SK-N-SH (cell line): ENCODE measurements at regions not wholly inside any gene's neighbourhood (a gene's known extent, or its start where the extent isn't known, plus 50 kb on each side); places are given as distances from the start of the nearest gene placed in this dataset.

Experiments used
- CTCF ChIA-PET: fragments of 300-600, 350-600 bp; formaldehyde crosslinking; extraction: SDS; loops from one replicate; lab custom pipeline; 2021; lab: Yijun Ruan, JAX
- POLR2A ChIA-PET: fragments of 350-600 bp; sonication (Branson Sonifier 250); formaldehyde crosslinking; extraction: SDS; loops from one replicate; lab custom pipeline; 2020; ENCODE audit warnings: antibody characterized with exemption, inconsistent platforms; lab: Yijun Ruan, JAX
- DNase-seq: peaks from one replicate; pipeline ENCODE4 v3.0.0; 2012
- H2AFZ ChIP-seq: fragments of 200-600 bp; sonication (generic); 2 replicates; pipeline ENCODE4 v1.8.1; 2016; ENCODE audit warnings: antibody characterized with exemption, mild to moderate bottlenecking, low read depth
- H3F3A ChIP-seq: fragments of 200-600 bp; sonication (generic); replicated peaks from 2 replicates; pipeline ENCODE3; 2016; ENCODE audit warnings: antibody characterized with exemption, mild to moderate bottlenecking; ENCODE audit not compliant: insufficient read depth
- H3K27ac ChIP-seq, 2 experiments: fragments of 200-500 bp in 1 of 2; fragments of 200-600 bp in 1 of 2; sonication (Bioruptor generic) in 1 of 2; sonication (generic), shearing (Covaris generic) in 1 of 2; 2 replicates each; pipeline versions ENCODE4 v1.5.1 to v1.6.1; 2014 to 2016; ENCODE audit warnings: low read depth in 2 of 2, inconsistent platforms in 1 of 2, low read length in 1 of 2, mild to moderate bottlenecking in 1 of 2, mixed read lengths in 1 of 2
- H3K27me3 ChIP-seq: fragments of 200-600 bp; sonication (generic), shearing (Covaris generic); 2 replicates; pipeline ENCODE4 v1.6.1; 2016; ENCODE audit warnings: mixed run types; ENCODE audit not compliant: insufficient read depth
- H3K36me3 ChIP-seq, 2 experiments: fragments of 200-500 bp in 1 of 2; fragments of 200-600 bp in 1 of 2; sonication (Bioruptor generic) in 1 of 2; sonication (generic) in 1 of 2; replicated peaks in 1 of 2; 2 replicates each; pipeline versions ENCODE3 to v1.5.1; 2014 to 2016; ENCODE audit warnings: low read length in 1 of 2, mild to moderate bottlenecking in 1 of 2; ENCODE audit not compliant: insufficient read depth in 2 of 2, control insufficient read depth in 1 of 2
- H3K4me1 ChIP-seq, 2 experiments: fragments of 200-500 bp in 1 of 2; fragments of 200-600 bp in 1 of 2; sonication (Bioruptor generic) in 1 of 2; sonication (generic), shearing (Covaris generic) in 1 of 2; 2 replicates each; pipeline versions ENCODE4 v1.5.1 to v1.6.1; 2014 to 2016; ENCODE audit warnings: low read depth in 1 of 2, low read length in 1 of 2, mixed run types in 1 of 2; ENCODE audit not compliant: insufficient read depth in 2 of 2, control insufficient read depth in 1 of 2
- H3K4me2 ChIP-seq: fragments of 200-600 bp; sonication (generic), shearing (Covaris generic); 2 replicates; pipeline ENCODE4 v1.6.1; 2017; ENCODE audit warnings: mixed run types
- H3K4me3 ChIP-seq, 2 experiments: fragments of 200-500 bp in 1 of 2; fragments of 200-600 bp in 1 of 2; sonication (Bioruptor generic) in 1 of 2; sonication (generic), shearing (Covaris generic) in 1 of 2; 2 replicates each; pipeline versions ENCODE4 v1.5.1 to v1.8.1; 2014 to 2016; ENCODE audit warnings: low read depth in 2 of 2, inconsistent platforms in 1 of 2, low read length in 1 of 2, mild to moderate bottlenecking in 1 of 2, mixed read lengths in 1 of 2, moderate library complexity in 1 of 2
- H3K79me2 ChIP-seq: fragments of 200-600 bp; sonication (generic); 2 replicates; pipeline ENCODE4 v1.8.1; 2017; ENCODE audit warnings: mild to moderate bottlenecking; ENCODE audit not compliant: insufficient read depth
- H3K9ac ChIP-seq: fragments of 200-600 bp; sonication (generic); 2 replicates; pipeline ENCODE4 v1.6.1; 2017; ENCODE audit warnings: mixed run types
- H3K9me2 ChIP-seq: fragments of 200-600 bp; sonication (generic); 2 replicates; pipeline ENCODE4 v1.6.1; 2017; ENCODE audit warnings: mixed run types
- H3K9me3 ChIP-seq: fragments of 200-600 bp; sonication (generic); 2 replicates; pipeline ENCODE4 v1.6.1; 2017; ENCODE audit warnings: mixed run types, mild to moderate bottlenecking, moderate library complexity
- H4K20me1 ChIP-seq: fragments of 200-600 bp; sonication (generic); 2 replicates; pipeline ENCODE4 v1.6.1; 2017; ENCODE audit warnings: mild to moderate bottlenecking, mixed run types; ENCODE audit not compliant: insufficient read depth
- CHD2 ChIP-seq: fragments of 150-350 bp; IDR thresholded peaks from 2 replicates; pipeline ENCODE4 v1.6.1; 2018; ENCODE audit warnings: low read length; ENCODE audit not compliant: partially characterized antibody
- FOSL2 ChIP-seq: IDR thresholded peaks from 2 replicates; pipeline ENCODE4 v1.4.0; 2012; ENCODE audit warnings: low read depth, mild to moderate bottlenecking, moderate library complexity, borderline replicate concordance
- FOXM1 ChIP-seq: IDR thresholded peaks from 2 replicates; pipeline ENCODE4 v1.4.0; 2012; ENCODE audit warnings: low read depth, mild to moderate bottlenecking
- GABPA ChIP-seq: IDR thresholded peaks from 2 replicates; pipeline ENCODE4 v1.4.0; 2012; ENCODE audit warnings: low read depth, mild to moderate bottlenecking
- GATA2 ChIP-seq: sonication (generic); formaldehyde crosslinking; IDR thresholded peaks from 2 replicates; pipeline ENCODE4 v1.5.0; 2020; ENCODE audit warnings: mild to moderate bottlenecking, missing genetic modification reagents
- JUND ChIP-seq: IDR thresholded peaks from 2 replicates; pipeline ENCODE4 v1.4.0; 2012
- MAX ChIP-seq: IDR thresholded peaks from 2 replicates; pipeline ENCODE4 v1.4.0; 2012; ENCODE audit warnings: low read depth
- MEF2A ChIP-seq: IDR thresholded peaks from 2 replicates; pipeline ENCODE4 v1.4.0; 2012; ENCODE audit warnings: low read depth, borderline replicate concordance
- MXI1 ChIP-seq: IDR thresholded peaks from 2 replicates; pipeline ENCODE4 v1.6.1; 2012; ENCODE audit warnings: mild to moderate bottlenecking, low read depth, low read length, improper control_type of control experiment
- NFIC ChIP-seq: IDR thresholded peaks from 2 replicates; pipeline ENCODE4 v1.4.0; 2012; ENCODE audit warnings: borderline replicate concordance
- PBX3 ChIP-seq: IDR thresholded peaks from 2 replicates; pipeline ENCODE4; 2012
- RAD21 ChIP-seq: IDR thresholded peaks from 2 replicates; pipeline ENCODE4 v1.6.1; 2012; ENCODE audit warnings: mild to moderate bottlenecking, low read length
- RCOR1 ChIP-seq: fragments of 150-350 bp; IDR thresholded peaks from 2 replicates; pipeline ENCODE4 v1.6.1; 2017; ENCODE audit warnings: antibody characterized with exemption, low read length
- RFX5 ChIP-seq: IDR thresholded peaks from 2 replicates; pipeline ENCODE4 v1.6.1; 2012; ENCODE audit warnings: mild to moderate bottlenecking, improper control_type of control experiment, low read length
- RXRA ChIP-seq: IDR thresholded peaks from 2 replicates; pipeline ENCODE4 v1.4.0; 2012; ENCODE audit warnings: low read depth, mild to moderate bottlenecking, borderline replicate concordance
- SIN3A ChIP-seq: IDR thresholded peaks from 2 replicates; pipeline ENCODE4 v1.6.1; 2012; ENCODE audit warnings: low read depth, mild to moderate bottlenecking, low read length, moderate library complexity, borderline replicate concordance
- SMC3 ChIP-seq: IDR thresholded peaks from 2 replicates; pipeline ENCODE4 v1.6.1; 2012; ENCODE audit warnings: low read depth, low read length, improper control_type of control experiment
- TAF1 ChIP-seq: IDR thresholded peaks from 2 replicates; pipeline ENCODE4 v1.6.1; 2012; ENCODE audit warnings: low read depth, mild to moderate bottlenecking, low read length, moderate library complexity, borderline replicate concordance
- TEAD4 ChIP-seq: IDR thresholded peaks from 2 replicates; pipeline ENCODE4 v1.4.0; 2012; ENCODE audit warnings: mild to moderate bottlenecking, borderline replicate concordance; ENCODE audit not compliant: insufficient read depth
- ZBTB33 ChIP-seq: IDR thresholded peaks from 2 replicates; pipeline ENCODE4 v1.4.0; 2012; ENCODE audit warnings: low read depth, borderline replicate concordance
- WGBS: methylation state at CpG from one replicate; pipeline ENCODE4 v1.1.6; 2017; ENCODE audit warnings: low lambda C conversion rate; 5-methylcytosine and 5-hydroxymethylcytosine counted together
- TF ChIP-seq, protein P1 (sequence below): fragments of 150-350 bp; IDR thresholded peaks from 2 replicates; pipeline ENCODE4 v1.6.1; 2016; ENCODE audit warnings: mild to moderate bottlenecking, low read depth, low read length
- TF ChIP-seq, protein P2 (sequence below): IDR thresholded peaks from 2 replicates; pipeline ENCODE4 v1.6.1; 2012; ENCODE audit warnings: mild to moderate bottlenecking, low read depth, low read length, moderate library complexity

DNA sequence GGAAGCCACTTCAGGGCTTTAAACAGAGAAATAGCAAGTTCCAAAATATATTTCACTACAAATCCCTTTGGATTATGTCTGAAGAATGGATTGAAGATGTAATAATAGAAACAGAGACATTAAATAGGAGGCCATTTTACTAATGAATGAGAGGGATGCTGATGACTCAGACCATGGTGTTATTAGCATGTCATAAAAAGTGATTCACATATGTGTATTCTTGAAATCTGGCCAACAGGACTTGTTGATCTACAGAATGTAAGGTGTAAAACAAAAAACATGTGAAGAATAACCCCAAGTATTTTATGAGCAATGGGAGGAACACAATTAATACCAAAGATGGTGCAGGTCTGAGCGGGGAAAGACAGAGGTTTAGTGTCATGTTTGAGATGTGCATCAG lies 873.7 kb downstream of the SLITRK5 start:
- no peaks in the 10 kb centered on the region for H3K9me2 ChIP-seq
- POLR2A ChIA-PET, result no interaction called here
- DNase-seq, result no peak
- no peak overlapping the region for H2AFZ ChIP-seq
- TF ChIP-seq GATA2 (CRISPR knock-in tag), result no peak
- no peak for TF ChIP-seq SIN3A
- TF ChIP-seq, protein P1, sequence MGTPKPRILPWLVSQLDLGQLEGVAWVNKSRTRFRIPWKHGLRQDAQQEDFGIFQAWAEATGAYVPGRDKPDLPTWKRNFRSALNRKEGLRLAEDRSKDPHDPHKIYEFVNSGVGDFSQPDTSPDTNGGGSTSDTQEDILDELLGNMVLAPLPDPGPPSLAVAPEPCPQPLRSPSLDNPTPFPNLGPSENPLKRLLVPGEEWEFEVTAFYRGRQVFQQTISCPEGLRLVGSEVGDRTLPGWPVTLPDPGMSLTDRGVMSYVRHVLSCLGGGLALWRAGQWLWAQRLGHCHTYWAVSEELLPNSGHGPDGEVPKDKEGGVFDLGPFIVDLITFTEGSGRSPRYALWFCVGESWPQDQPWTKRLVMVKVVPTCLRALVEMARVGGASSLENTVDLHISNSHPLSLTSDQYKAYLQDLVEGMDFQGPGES, result no peak
- no peak for TF ChIP-seq NFIC
- no peak for TF ChIP-seq RCOR1
- no peak for TF ChIP-seq FOSL2
- TF ChIP-seq RFX5, result no peak
- TF ChIP-seq MEF2A, result no peak
- no peak for TF ChIP-seq JUND
- TF ChIP-seq TEAD4, result no peak
- no peak for TF ChIP-seq MXI1
- TF ChIP-seq PBX3, result no peak
- TF ChIP-seq RAD21, result no peak
- CTCF ChIA-PET, result no interaction called here
- no peak overlapping the region for H3K9ac ChIP-seq
- no peaks in the 10 kb centered on the region for H3F3A ChIP-seq
- no peak overlapping the region for H3K4me2 ChIP-seq
- H3K4me3 ChIP-seq, result no peak overlapping the region
- no peaks in the 10 kb centered on the region for H3K79me2 ChIP-seq
- H3K27me3 ChIP-seq, result no peaks in the 10 kb centered on the region
- WGBS, result 30% methylated on average over 1 of the region's 1 CpG
- no peaks in the 10 kb centered on the region; the same call in 1 of the 2 replicates for H3K9me3 ChIP-seq
- H3K36me3 ChIP-seq, result no peaks in the 10 kb centered on the region
- no peaks in the 10 kb centered on the region for H4K20me1 ChIP-seq
- H3K27ac ChIP-seq, result no peak overlapping the region
- no peaks in the 10 kb centered on the region for H3K4me1 ChIP-seq

DNA sequence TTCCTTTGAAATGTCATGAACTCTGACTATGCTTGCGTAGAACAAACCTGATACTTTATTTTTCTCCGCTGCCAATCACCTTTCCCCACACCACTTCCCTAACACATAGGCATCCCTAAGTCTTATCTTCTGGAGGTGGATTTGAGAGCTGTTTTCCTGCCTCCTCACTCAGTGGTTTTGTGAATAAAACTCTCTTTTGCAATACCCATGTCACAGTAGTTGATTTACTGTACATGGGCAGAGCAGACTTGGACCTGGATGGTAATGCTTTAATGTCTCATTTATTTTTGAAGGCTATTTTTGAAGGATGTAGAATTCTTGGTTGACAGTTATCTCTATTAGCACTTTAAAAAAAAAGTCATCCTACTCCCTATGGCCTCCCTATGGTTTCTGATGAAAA lies 881.8 kb downstream of the SLITRK5 start:
- Histone ChIP-seq H3K36me3 (no peaks in the 10 kb centered on the region), H4K20me1 (no peaks in the 10 kb centered on the region), H3K27me3 (no peaks in the 10 kb centered on the region), H3F3A (no peaks in the 10 kb centered on the region), H3K79me2 (no peaks in the 10 kb centered on the region), H3K9me3 (no peaks in the 10 kb centered on the region; the same call in 1 of the 2 replicates), H3K9me2 (no peaks in the 10 kb centered on the region), H3K4me3 (no peak overlapping the region), H3K9ac (no peak overlapping the region), H3K27ac (no peak overlapping the region), H3K4me1 (no peaks in the 10 kb centered on the region), H2AFZ (no peak overlapping the region), H3K4me2 (no peak overlapping the region)
- CTCF ChIA-PET, result no interaction called here
- no peak for DNase-seq
- 77% methylated on average over 2 of the region's 2 CpGs for WGBS
- POLR2A ChIA-PET, result no interaction called here
- TF ChIP-seq MEF2A (no peak), TAF1 (no peak), SMC3 (no peak), TEAD4 (no peak), RFX5 (no peak), NFIC (no peak), MAX (no peak), SIN3A (no peak), FOXM1 (no peak), GATA2 (CRISPR knock-in tag) (no peak), RXRA (no peak), CHD2 (no peak), ZBTB33 (no peak), GABPA (no peak)
- TF ChIP-seq, protein P2, sequence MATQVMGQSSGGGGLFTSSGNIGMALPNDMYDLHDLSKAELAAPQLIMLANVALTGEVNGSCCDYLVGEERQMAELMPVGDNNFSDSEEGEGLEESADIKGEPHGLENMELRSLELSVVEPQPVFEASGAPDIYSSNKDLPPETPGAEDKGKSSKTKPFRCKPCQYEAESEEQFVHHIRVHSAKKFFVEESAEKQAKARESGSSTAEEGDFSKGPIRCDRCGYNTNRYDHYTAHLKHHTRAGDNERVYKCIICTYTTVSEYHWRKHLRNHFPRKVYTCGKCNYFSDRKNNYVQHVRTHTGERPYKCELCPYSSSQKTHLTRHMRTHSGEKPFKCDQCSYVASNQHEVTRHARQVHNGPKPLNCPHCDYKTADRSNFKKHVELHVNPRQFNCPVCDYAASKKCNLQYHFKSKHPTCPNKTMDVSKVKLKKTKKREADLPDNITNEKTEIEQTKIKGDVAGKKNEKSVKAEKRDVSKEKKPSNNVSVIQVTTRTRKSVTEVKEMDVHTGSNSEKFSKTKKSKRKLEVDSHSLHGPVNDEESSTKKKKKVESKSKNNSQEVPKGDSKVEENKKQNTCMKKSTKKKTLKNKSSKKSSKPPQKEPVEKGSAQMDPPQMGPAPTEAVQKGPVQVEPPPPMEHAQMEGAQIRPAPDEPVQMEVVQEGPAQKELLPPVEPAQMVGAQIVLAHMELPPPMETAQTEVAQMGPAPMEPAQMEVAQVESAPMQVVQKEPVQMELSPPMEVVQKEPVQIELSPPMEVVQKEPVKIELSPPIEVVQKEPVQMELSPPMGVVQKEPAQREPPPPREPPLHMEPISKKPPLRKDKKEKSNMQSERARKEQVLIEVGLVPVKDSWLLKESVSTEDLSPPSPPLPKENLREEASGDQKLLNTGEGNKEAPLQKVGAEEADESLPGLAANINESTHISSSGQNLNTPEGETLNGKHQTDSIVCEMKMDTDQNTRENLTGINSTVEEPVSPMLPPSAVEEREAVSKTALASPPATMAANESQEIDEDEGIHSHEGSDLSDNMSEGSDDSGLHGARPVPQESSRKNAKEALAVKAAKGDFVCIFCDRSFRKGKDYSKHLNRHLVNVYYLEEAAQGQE, result no peak
